Activated naive CD4-positive, alpha-beta T cell treated with anti-CD3 and anti-CD28 coated beads, Interleukin-2, amount 50 U/mL, for 24 hours (primary cell): ENCODE measurements at regions not wholly inside any gene's neighbourhood (a gene's known extent, or its start where the extent isn't known, plus 50 kb on each side); places are given as distances from the start of the nearest gene placed in this dataset.
"Not testable (repeated sequence)": the region's sequence is repeated elsewhere in the genome, so short reads cannot be mapped to it uniquely, and the experiment has no call there.

Experiments
- H3K27ac Mint-ChIP-seq: one replicate; pipeline ENCODE4 v1.8.0; 2021; ENCODE audit warnings: mild to moderate bottlenecking, mixed read lengths
- H3K27me3 Mint-ChIP-seq: one replicate; pipeline ENCODE4 v1.8.0; 2021; ENCODE audit warnings: mixed read lengths
- H3K36me3 Mint-ChIP-seq: one replicate; pipeline ENCODE4 v1.8.0; 2021; ENCODE audit warnings: mixed read lengths
- H3K4me1 Mint-ChIP-seq: one replicate; pipeline ENCODE4 v1.8.0; 2021; ENCODE audit warnings: mixed read lengths
- H3K4me3 Mint-ChIP-seq: one replicate; pipeline ENCODE4 v1.8.0; 2021; ENCODE audit warnings: mild to moderate bottlenecking, mixed read lengths
- H3K9me3 Mint-ChIP-seq: one replicate; pipeline ENCODE4 v1.8.0; 2021; ENCODE audit warnings: mixed read lengths

DNA sequence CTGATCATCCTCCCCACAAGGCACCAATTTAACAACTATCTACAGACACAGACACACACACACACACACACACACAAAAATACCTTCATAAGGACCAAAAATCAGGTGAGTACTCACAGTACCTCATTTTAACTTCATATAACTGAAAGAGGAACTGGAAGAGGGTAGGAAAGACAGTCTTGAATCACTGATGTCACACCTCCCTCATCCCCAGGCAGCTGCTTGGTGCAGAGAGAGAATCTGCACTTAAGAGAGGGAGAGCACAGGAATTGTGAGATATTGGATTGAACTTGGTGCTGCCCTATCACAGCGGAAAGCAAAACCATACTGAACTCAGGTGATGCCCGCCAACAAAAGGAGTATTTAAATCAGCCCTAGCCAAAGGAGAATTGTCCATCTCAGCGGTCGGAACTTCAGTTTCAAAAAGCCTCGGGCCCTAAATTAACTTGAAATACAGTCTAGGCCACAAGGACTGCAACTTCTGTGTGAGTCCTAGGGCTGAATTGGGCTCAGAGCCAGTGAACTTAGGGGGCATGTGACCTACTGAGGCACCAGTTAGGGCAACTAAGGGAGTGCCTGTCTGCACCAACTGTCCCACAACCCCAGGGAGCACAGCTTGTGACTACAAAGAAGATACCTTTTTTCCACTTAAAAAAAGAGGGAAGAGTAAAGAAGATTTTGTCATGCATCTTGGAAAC is 211.1 kb downstream of the LRATD1 start:
- peaks cover 18% of the 10 kb centered on the region for H3K9me3 Mint-ChIP-seq
- H3K27ac Mint-ChIP-seq: no peak overlapping the region
- no peaks in the 10 kb centered on the region for H3K4me1 Mint-ChIP-seq
- no peak overlapping the region for H3K4me3 Mint-ChIP-seq
- H3K36me3 Mint-ChIP-seq: peaks cover 2% of the 10 kb centered on the region
- peaks cover 5% of the 10 kb centered on the region for H3K27me3 Mint-ChIP-seq

DNA sequence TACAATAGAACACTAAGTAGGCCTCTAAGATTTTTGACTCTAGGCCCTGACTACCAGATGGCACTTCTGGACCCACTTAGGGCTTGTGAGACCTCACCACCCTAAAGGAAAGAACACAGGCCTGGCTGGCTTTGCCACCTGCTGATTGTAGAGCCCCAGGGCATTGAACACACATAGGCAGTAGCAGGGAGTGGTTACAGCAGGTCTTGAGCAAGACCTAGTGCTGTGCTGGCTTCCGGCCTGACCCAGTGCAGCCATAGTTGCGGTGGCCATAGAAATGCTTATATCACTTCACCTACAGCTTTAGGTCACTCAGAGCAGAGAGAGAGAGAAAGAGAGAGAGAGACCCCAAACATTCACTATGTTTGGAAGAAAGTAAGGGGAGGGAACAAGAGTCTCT is 223.2 kb downstream of the LRATD1 start:
- Mint-ChIP-seq H3K4me3 (no peak overlapping the region), H3K36me3 (peaks cover 3% of the 10 kb centered on the region), H3K9me3 (peaks cover 23% of the 10 kb centered on the region), H3K27me3 (no peaks in the 10 kb centered on the region), H3K4me1 (no peaks in the 10 kb centered on the region), H3K27ac (no peak overlapping the region)

DNA sequence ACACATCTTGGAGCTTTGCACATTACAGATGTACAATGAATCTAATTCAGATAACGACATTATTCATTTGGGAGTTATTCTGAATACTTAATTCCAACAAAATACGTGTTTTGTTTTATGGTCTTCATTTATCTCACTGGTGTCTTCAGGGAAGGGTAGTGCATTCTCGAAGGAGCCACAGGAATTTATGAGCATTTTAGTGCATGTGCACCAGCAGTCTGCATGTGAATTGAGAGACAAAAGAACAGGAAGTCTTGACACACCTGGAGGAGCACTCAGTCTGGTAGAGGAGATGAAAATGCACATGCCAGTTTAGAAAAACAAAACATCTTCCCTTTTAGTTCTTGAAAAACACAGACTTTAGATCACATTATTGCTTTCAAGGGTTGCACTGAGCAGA is 228.7 kb downstream of the LRATD1 start:
- Mint-ChIP-seq H3K27me3 (peaks cover 2% of the 10 kb centered on the region), H3K4me3 (no peak overlapping the region), H3K36me3 (peaks cover 1% of the 10 kb centered on the region), H3K27ac (no peak overlapping the region), H3K4me1 (no peaks in the 10 kb centered on the region), H3K9me3 (peaks cover 17% of the 10 kb centered on the region)

DNA sequence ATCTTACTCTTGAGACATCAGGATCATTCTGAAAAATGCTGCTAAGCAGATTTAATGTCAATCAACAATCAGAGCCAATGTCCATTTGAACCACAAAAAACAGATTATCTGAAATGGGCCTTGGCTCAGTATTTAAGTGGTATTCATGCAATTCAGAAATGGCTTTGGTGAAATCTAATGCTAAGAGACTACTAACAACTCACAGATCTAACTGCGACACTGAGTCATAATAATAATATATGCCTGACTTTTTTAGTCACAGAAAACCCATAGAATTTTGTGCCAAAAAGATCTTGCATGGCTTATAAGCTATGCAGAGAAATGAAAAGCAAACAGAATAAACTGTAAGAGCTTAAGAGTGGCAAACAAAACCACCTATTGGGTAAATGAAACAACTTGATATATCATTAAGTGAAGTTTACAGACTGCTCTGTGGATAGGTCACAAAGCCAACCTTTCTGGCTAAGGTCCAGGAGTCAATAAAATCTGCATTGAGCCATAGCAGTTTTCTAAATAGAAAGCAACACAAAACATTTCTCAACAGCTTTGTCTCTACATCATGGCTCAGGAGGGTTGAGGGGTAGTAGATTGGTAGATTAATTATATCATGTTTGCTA is 234.3 kb downstream of the LRATD1 start:
- H3K9me3 Mint-ChIP-seq: peaks cover 15% of the 10 kb centered on the region
- H3K27ac Mint-ChIP-seq: no peak overlapping the region
- H3K36me3 Mint-ChIP-seq: no peaks in the 10 kb centered on the region
- peaks cover 4% of the 10 kb centered on the region for H3K27me3 Mint-ChIP-seq
- no peaks in the 10 kb centered on the region for H3K4me1 Mint-ChIP-seq
- no peak overlapping the region for H3K4me3 Mint-ChIP-seq

DNA sequence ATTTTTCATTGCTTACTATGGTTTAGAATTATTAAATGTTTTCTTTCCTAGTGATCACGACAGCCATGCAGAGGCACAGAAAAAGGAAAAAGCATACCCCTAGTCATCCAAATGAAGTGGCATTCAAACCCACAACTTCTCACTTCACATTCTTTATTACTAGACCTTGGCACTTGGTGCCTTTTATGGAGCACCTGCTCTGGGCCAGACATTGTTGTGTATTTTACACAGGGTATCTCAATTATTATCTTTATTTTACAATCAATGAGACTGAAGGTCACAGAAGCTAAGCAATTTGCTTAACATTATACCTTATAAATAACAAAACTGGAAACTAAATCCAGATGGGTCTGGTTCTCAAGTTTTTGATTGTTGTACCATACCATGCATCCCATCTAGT is 235.3 kb downstream of the LRATD1 start:
- H3K27ac Mint-ChIP-seq: no peak overlapping the region
- H3K4me3 Mint-ChIP-seq: no peak overlapping the region
- H3K4me1 Mint-ChIP-seq: no peaks in the 10 kb centered on the region
- H3K9me3 Mint-ChIP-seq: peaks cover 15% of the 10 kb centered on the region
- peaks cover 4% of the 10 kb centered on the region for H3K27me3 Mint-ChIP-seq
- no peaks in the 10 kb centered on the region for H3K36me3 Mint-ChIP-seq

DNA sequence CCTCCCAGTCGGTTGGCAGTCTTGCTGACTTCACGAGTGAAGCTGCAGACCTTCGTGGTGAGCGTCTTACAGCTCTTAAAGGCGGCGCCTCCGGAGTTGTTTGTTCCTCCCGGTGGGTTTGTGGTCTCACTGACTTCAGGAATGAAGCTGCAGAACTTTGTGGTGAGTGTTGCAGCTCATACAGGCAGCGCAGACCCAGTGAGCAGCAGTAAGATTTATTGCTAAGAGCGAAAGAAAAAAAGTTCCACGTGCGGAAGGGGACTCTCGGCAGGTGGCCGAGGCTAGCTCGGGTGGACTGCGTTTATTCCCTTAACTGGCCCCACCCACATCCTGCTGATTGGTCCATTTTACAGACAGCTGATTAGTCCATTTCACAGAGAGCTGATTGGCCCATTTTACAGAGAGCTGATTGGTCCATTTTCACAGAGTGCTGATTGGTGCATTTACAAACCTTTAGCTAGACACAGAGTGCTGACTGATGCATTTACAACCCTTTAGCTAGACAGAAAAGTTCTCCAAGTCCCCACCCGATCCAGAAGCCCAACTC is 240.3 kb downstream of the LRATD1 start:
- Mint-ChIP-seq H3K4me3 (no peak overlapping the region), H3K36me3 (no peaks in the 10 kb centered on the region), H3K27me3 (peaks cover 2% of the 10 kb centered on the region), H3K4me1 (no peaks in the 10 kb centered on the region), H3K9me3 (peaks cover 15% of the 10 kb centered on the region), H3K27ac (no peak overlapping the region)

DNA sequence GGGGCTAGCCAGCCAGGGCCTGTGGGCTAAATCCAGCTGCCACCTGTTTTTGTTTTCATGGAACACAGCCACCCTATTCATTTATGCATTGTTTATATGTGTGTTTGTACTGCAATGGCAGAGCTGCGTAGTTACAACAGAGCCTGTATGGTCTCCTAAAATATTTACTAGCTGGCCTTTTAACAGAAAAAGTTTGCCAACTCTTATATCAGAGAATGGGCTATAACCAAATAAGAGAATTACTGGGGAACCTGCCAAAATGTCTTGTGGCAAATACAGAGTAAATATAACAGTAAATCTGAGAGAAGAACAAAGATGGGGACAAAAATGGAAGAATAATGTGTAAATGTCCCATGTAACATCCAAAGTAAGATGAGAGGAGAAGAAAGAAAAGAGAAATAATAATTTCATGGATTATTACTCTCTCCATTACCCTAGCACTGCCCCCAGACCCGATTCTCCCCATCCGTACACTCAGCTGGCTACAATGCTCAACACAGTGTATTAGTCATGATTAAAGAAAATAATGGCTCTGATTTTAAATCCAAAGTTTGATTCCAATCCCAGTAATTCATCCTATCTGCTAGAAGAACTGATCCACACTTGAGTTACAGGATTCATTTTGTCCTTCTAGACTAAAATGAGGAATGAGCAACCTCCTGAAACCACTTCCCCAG is 249.3 kb downstream of the LRATD1 start:
- Mint-ChIP-seq H3K27me3 (no peaks in the 10 kb centered on the region), H3K4me1 (no peaks in the 10 kb centered on the region), H3K4me3 (no peak overlapping the region), H3K36me3 (no peaks in the 10 kb centered on the region), H3K27ac (no peak overlapping the region), H3K9me3 (no peaks in the 10 kb centered on the region)

DNA sequence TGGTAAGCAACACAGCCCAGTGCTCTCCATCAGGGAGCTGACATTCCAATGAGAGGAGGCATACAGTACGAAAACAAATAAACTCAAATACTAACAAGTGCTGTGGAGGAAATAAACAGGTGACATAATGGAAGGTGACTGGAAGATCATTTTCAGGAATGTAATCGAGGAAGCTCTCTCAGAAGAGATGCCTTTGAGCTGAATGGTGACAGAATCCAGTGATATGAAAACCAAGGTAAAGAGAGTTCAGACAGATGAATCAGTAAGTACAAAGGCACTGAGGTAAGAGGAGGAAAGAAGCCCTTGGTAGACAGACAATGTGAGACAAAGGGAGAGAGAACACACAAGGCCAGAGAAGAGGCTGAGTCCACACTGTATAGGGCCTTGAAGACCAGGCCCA is 252.1 kb downstream of the LRATD1 start:
- H3K9me3 Mint-ChIP-seq: no peaks in the 10 kb centered on the region
- H3K36me3 Mint-ChIP-seq: no peaks in the 10 kb centered on the region
- no peak overlapping the region for H3K27ac Mint-ChIP-seq
- no peak overlapping the region for H3K4me3 Mint-ChIP-seq
- H3K4me1 Mint-ChIP-seq: no peaks in the 10 kb centered on the region
- no peaks in the 10 kb centered on the region for H3K27me3 Mint-ChIP-seq

DNA sequence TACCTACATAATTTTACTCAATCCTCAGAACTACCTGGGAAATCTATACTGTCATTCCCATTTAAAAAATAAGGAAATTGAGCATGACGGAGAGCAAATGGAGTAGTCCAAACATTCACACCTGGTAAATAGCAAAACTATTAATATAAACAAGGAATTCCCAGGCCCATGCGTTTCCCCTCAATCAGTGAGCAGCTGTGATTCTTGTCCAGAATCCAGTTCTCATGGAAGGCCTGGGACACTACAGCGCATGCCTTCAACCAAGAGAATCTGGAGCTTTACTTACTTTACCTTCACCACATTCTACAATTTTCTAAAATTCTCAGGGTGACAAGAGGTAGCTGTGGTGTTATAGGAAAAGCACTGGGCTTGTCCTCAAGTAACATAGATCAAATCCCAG is 259.0 kb downstream of the LRATD1 start:
- H3K27ac Mint-ChIP-seq: no peak overlapping the region
- H3K4me3 Mint-ChIP-seq: no peak overlapping the region
- H3K27me3 Mint-ChIP-seq: peaks cover 3% of the 10 kb centered on the region
- H3K9me3 Mint-ChIP-seq: no peaks in the 10 kb centered on the region
- no peaks in the 10 kb centered on the region for H3K36me3 Mint-ChIP-seq
- H3K4me1 Mint-ChIP-seq: no peaks in the 10 kb centered on the region

DNA sequence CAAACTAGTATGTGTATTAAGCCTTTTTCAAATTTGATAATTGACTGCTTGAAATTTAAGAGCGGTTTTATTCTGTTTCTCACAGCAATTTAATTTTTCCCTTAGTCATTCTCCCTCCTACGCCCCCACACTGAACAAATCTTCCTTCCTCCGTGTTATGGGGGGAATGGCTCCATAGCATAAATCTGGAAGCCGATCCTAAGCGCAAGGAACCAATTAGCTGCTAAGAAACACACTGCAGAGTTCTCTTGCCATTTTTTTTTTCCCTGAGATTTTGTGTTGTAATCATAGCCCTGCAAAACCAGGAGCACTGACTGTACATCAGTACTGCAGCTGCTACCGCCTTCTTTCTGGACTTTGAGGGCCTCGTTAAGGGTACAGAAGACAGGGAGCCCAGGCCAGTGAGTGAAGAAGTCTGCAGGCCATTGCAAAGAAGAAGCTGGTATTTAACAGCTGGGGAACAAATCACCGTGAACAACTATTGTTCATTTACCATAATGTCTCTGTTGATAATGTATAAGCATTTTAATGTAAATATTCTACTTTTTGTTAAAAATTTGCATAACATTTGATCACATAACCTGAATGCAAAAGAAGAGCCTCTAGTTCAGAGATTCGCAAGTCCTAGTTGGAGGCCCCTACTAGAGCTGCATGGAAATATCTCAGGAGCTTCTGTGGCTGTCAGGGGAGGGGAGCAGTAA is 264.0 kb downstream of the LRATD1 start:
- no peaks in the 10 kb centered on the region for H3K4me1 Mint-ChIP-seq
- peaks cover 10% of the 10 kb centered on the region for H3K27me3 Mint-ChIP-seq
- H3K27ac Mint-ChIP-seq: no peak overlapping the region
- H3K9me3 Mint-ChIP-seq: no peaks in the 10 kb centered on the region
- H3K36me3 Mint-ChIP-seq: no peaks in the 10 kb centered on the region
- H3K4me3 Mint-ChIP-seq: no peak overlapping the region

DNA sequence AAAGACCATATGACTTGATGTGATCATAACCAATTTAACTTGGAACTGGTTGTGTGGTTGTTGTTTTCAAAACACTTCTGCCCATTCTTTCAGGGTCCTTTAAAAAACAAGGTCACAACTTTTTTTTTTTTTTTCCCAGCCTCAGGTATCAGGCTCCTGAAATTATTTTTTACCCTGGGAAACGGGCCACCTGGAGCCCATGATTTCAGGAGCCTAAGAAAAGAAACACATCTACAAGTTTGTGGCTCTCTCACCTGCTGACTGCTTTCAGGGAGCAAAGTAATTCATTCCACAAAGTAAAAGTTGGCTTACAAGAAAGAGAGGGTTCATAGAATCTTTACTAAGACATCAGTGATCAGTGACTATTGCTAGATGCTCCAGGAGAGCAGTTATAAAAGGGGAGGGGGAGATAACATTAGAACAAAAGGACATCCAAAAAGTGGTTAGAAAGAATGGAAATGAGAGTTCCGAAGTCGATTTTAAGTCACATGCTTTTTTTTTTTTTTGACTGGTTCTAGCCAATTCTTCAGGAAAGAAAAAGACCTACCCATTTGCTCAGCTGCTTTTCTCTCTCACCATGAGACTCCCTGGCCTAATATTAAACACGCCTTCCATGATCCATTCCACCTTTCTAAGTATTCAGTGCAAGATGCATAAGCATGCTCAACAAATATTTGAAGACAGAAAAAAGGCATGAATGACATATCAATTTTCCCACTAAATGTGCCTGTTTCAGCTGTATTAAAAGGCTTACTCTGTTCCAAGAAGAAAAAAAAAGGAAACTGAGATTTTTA is 267.3 kb downstream of the LRATD1 start:
- Mint-ChIP-seq H3K27ac (no peak overlapping the region), H3K9me3 (no peaks in the 10 kb centered on the region), H3K27me3 (peaks cover 8% of the 10 kb centered on the region), H3K4me3 (no peak overlapping the region), H3K36me3 (no peaks in the 10 kb centered on the region), H3K4me1 (no peaks in the 10 kb centered on the region)

DNA sequence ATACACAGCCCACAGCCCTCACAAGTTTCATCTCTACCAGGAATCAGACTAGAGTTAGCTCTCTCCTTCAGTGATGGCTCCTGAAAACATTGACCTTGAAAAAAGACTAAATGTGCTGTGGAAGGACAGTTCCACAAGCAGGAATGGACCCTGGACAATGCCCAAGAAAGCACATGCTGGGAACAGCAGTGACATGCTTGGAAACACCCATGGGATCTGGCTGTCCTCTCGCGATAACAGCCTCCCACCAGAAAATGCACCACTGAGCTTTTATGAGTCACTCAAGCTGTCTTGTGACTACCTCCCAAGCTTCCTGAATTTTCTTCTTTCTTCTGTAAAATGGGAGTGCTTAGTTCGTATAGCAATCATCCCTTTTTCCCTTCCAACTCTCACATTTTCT is 269.2 kb downstream of the LRATD1 start:
- Mint-ChIP-seq H3K9me3 (no peaks in the 10 kb centered on the region), H3K4me1 (no peaks in the 10 kb centered on the region), H3K27me3 (peaks cover 8% of the 10 kb centered on the region), H3K36me3 (no peaks in the 10 kb centered on the region), H3K27ac (no peak overlapping the region), H3K4me3 (no peak overlapping the region)

DNA sequence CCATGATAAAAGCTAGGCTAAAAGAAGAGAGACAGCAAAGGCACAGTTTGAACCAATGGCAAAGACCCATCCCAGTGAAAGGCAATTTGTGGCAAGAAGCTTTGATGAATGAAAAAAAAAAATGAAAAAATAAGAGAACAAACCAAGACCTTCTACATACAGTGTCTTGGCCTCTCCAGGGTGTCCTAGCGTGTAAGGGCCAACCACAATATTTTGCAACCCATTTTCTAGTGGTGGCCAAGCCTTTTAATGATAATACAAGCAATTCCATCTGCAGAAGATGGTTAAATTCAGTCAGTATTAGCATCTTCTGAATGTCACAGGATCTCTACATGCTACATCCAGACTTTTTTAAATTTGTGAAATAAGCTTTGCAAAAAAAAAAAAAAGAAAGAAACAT is 270.4 kb downstream of the LRATD1 start:
- no peaks in the 10 kb centered on the region for H3K4me1 Mint-ChIP-seq
- peaks cover 5% of the 10 kb centered on the region for H3K27me3 Mint-ChIP-seq
- no peak overlapping the region for H3K27ac Mint-ChIP-seq
- no peak overlapping the region for H3K4me3 Mint-ChIP-seq
- no peaks in the 10 kb centered on the region for H3K36me3 Mint-ChIP-seq
- no peaks in the 10 kb centered on the region for H3K9me3 Mint-ChIP-seq

DNA sequence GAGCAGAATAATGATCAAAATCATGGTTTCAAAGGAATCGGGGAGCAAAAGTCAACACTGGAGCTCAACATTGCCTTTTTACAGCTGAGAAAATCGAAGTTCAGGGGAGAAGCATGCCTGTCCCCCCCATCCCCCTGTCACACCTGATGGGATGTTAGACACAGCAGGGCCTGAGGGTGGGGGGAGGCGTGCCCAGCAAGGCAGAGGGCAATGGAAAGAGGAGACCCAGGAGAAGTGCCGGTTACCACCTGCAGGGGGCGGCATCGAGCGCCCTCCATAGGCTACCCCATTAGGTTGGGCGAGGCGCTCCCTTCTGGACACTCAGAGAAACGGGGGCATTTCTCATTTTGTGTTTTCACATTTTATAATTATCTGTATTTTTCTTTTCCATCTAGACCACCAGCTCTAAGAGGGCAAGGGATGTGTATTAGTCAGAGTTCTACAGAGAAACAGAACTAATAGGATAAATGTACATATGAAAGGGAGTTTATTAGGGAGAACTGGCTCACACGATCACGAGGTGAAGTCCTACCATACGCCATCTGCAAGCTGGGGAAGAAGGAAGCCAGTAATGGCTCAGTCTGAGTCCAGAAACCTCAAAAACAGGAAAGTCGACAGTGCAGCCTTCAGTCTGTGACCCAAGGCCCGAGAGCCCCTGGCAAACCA is 271.3 kb downstream of the LRATD1 start:
- no peaks in the 10 kb centered on the region for H3K36me3 Mint-ChIP-seq
- no peak overlapping the region for H3K27ac Mint-ChIP-seq
- H3K27me3 Mint-ChIP-seq: peaks cover 5% of the 10 kb centered on the region
- H3K4me1 Mint-ChIP-seq: no peaks in the 10 kb centered on the region
- H3K4me3 Mint-ChIP-seq: no peak overlapping the region
- no peaks in the 10 kb centered on the region for H3K9me3 Mint-ChIP-seq

DNA sequence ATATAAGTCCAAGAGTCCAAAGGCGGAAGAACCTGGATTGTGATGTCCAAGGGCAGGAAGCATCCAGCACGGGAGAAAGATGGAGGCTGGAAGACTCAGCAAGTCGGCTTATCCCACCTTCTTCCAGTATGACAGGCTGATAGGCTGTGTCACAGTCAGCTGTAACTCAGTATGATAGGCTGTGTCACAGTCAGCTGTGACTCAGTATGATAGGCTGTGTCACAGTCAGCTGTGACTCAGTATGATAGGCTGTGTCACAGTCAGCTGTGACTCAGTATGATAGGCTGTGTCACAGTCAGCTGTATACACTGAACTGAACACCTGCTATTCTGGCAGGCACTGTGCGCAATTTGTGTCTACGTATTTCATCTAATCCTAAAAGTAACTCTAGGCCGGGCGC is 271.9 kb downstream of the LRATD1 start:
- not testable (repeated sequence) for H3K9me3 Mint-ChIP-seq, H3K4me1 Mint-ChIP-seq, H3K27ac Mint-ChIP-seq, H3K27me3 Mint-ChIP-seq, H3K36me3 Mint-ChIP-seq, H3K4me3 Mint-ChIP-seq
